Upper lobe of right lung (tissue), 1 donor: ENCODE measurements at regions not wholly inside any gene's neighbourhood (a gene's known extent, or its start where the extent isn't known, plus 50 kb on each side); places are given as distances from the start of the nearest gene placed in this dataset.
A peak's percentile ranks its signal among the peaks of the same experiment; 100 is the strongest.

Source experiments
- ATAC-seq: fragments of 200-7000 bp; cut with Tn5 transposase; one replicate; pipeline ENCODE4 v1.9.1; 2020; ENCODE audit warnings: mild to moderate bottlenecking, moderate library complexity
- DNase-seq: peaks from one replicate; pipeline ENCODE4 v3.0.0-alpha.2; 2020
- H3K27ac ChIP-seq: fragments of 200-600 bp; one replicate; pipeline ENCODE4 v1.8.0; 2022
- H3K27me3 ChIP-seq: fragments of 200-600 bp; one replicate; pipeline ENCODE4 v1.8.0; 2022; ENCODE audit warnings: mild to moderate bottlenecking
- H3K36me3 ChIP-seq: fragments of 200-600 bp; one replicate; pipeline ENCODE4 v1.8.0; 2022
- H3K4me1 ChIP-seq: fragments of 200-600 bp; one replicate; pipeline ENCODE4 v1.8.0; 2022
- H3K4me3 ChIP-seq: fragments of 200-600 bp; one replicate; pipeline ENCODE4 v1.8.0; 2022; ENCODE audit warnings: mild to moderate bottlenecking
- H3K9me3 ChIP-seq: fragments of 200-600 bp; one replicate; pipeline ENCODE4 v1.8.0; 2022
- intact Hi-C: fragments of 100-400 bp; cut with DNase I; formaldehyde crosslinking; loops from one replicate; pipeline ENCODE4 v1.11.0; 2022
- TF ChIP-seq, protein P1 (sequence below): fragments of 200-600 bp; IDR thresholded peaks from one replicate; pipeline ENCODE4 v1.8.0; 2022; ENCODE audit warnings: antibody characterized with exemption
- donor health status: DM: no; HTN: yes; CAD: no; lungs with severe emphysema.

DNA sequence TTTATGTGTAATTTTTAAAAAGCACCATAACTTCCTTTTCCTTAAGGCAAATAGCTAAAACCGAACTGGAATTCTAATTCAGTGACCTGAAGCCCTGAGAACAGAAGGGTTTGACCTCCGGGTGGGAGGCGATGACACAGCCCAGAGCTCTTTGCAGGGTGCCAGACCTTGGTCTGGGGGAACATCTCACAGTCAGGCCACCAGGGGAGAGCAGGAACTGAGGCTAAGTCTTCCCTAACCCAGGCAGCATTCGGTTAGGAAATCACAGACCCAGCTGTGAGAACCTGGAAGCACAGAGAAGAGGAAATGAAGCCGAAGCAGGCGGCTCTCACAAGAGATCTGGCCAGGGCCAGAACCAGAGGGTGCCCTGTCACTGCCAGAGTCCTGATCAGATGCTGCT lies 444.8 kb downstream of the TTLL7 start:
- intact Hi-C loops: no loop called here
- ATAC-seq (peak; percentile 15), DNase-seq (no peak)
- Histone ChIP-seq H3K27me3 (no peaks in the 10 kb centered on the region), H3K27ac (no peak overlapping the region), H3K9me3 (no peaks in the 10 kb centered on the region), H3K36me3 (no peaks in the 10 kb centered on the region), H3K4me1 (no peaks in the 10 kb centered on the region), H3K4me3 (no peak overlapping the region)
- TF ChIP-seq, protein P1, sequence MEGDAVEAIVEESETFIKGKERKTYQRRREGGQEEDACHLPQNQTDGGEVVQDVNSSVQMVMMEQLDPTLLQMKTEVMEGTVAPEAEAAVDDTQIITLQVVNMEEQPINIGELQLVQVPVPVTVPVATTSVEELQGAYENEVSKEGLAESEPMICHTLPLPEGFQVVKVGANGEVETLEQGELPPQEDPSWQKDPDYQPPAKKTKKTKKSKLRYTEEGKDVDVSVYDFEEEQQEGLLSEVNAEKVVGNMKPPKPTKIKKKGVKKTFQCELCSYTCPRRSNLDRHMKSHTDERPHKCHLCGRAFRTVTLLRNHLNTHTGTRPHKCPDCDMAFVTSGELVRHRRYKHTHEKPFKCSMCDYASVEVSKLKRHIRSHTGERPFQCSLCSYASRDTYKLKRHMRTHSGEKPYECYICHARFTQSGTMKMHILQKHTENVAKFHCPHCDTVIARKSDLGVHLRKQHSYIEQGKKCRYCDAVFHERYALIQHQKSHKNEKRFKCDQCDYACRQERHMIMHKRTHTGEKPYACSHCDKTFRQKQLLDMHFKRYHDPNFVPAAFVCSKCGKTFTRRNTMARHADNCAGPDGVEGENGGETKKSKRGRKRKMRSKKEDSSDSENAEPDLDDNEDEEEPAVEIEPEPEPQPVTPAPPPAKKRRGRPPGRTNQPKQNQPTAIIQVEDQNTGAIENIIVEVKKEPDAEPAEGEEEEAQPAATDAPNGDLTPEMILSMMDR: no peak

DNA sequence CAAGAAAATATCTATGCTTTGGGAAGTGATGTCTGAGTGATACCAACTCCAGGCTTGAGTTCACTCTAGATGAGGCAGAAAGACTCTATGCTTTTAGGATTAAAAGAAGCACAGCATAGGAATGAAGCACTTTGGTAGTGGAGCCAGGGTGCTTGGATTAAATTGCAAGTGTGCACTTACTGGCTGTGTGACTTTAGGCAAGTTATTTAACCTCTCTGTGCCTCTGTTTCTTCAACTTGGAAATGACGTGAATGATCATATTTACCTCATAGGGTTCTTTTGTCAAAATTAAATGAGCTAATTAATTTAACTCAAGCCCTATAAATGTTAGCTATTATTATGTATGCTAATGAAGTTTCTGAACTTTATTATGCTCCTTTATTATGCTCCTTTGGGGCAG lies 446.1 kb downstream of the TTLL7 start:
- Histone ChIP-seq H3K27me3 (no peaks in the 10 kb centered on the region), H3K4me1 (no peaks in the 10 kb centered on the region), H3K9me3 (no peaks in the 10 kb centered on the region), H3K4me3 (no peak overlapping the region), H3K27ac (no peak overlapping the region), H3K36me3 (no peaks in the 10 kb centered on the region)
- no peak for ATAC-seq
- intact Hi-C loops: no loop called here
- DNase-seq: no peak
- TF ChIP-seq, protein P1: no peak

- DNase-seq: no peak
- no peaks in the 10 kb centered on the region for H3K4me1 ChIP-seq
- TF ChIP-seq, protein P1: no peak
- no peak for ATAC-seq
- no peak overlapping the region for H3K4me3 ChIP-seq
- no peaks in the 10 kb centered on the region for H3K9me3 ChIP-seq
- no peaks in the 10 kb centered on the region for H3K27me3 ChIP-seq
- H3K27ac ChIP-seq: no peak overlapping the region
- no peaks in the 10 kb centered on the region for H3K36me3 ChIP-seq
- intact Hi-C loops: no loop called here
These were observed 450.6 kb downstream of the TTLL7 start for GRCh38 chr1:83548311-83548710.

GRCh38 chr1:83547901-83548300 lies 451.0 kb downstream of the TTLL7 start:
- intact Hi-C loops: no loop called here
- H3K36me3 ChIP-seq: no peaks in the 10 kb centered on the region
- H3K4me3 ChIP-seq: no peak overlapping the region
- no peak overlapping the region for H3K27ac ChIP-seq
- DNase-seq (no peak), ATAC-seq (no peak)
- TF ChIP-seq, protein P1: no peak
- H3K9me3 ChIP-seq: no peaks in the 10 kb centered on the region
- H3K27me3 ChIP-seq: no peaks in the 10 kb centered on the region
- H3K4me1 ChIP-seq: no peaks in the 10 kb centered on the region

DNA sequence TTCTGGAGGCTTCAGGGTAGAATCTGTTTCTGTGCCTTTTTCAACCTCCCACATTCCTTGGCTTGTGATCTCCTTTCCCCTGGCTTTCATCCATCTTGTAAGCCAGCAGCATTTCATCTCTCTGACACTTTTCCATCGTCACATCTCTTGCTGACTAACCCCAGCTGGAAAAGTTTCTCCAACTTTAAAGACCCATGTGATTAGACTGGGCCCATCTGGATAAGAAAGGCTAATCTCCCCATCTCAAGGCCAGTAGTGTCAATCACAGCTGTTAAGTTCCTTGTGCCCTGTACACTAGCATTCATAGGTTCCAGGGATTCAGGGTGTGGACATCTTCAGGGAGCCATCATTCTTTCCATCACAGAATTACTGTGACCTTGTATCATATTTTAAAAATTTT lies 452.1 kb downstream of the TTLL7 start:
- DNase-seq (no peak), ATAC-seq (no peak)
- H3K36me3 ChIP-seq: no peaks in the 10 kb centered on the region
- intact Hi-C loops: no loop called here
- H3K27me3 ChIP-seq: no peaks in the 10 kb centered on the region
- no peaks in the 10 kb centered on the region for H3K4me1 ChIP-seq
- TF ChIP-seq, protein P1: no peak
- H3K27ac ChIP-seq: no peak overlapping the region
- H3K4me3 ChIP-seq: no peak overlapping the region
- H3K9me3 ChIP-seq: no peaks in the 10 kb centered on the region
